ENCODE measurements at regions not wholly inside any gene's neighbourhood (a gene's known extent, or its start where the extent isn't known, plus 50 kb on each side); places are given as distances from the start of the nearest gene placed in this dataset.

DNA sequence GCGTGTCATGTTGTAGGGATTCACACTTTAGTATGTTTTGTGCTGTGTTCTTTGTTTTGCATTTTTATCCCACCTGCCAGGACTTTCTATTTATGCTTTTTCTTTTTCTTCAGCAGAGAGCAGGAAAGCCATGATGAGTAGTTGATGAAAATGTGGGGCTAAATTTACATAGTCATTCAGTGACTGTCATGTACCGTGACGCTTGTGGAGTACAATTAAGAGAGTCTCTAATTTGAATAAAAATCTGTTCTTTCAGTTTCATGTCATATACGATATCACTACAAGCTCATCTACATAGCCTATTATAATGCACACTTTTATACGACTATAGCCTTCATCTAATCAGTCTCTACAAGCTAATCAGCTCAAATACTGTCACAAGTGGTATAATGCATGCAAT, 112.7 kb upstream of the SPATS2L start:
- TF ChIP-seq, protein P1, sequence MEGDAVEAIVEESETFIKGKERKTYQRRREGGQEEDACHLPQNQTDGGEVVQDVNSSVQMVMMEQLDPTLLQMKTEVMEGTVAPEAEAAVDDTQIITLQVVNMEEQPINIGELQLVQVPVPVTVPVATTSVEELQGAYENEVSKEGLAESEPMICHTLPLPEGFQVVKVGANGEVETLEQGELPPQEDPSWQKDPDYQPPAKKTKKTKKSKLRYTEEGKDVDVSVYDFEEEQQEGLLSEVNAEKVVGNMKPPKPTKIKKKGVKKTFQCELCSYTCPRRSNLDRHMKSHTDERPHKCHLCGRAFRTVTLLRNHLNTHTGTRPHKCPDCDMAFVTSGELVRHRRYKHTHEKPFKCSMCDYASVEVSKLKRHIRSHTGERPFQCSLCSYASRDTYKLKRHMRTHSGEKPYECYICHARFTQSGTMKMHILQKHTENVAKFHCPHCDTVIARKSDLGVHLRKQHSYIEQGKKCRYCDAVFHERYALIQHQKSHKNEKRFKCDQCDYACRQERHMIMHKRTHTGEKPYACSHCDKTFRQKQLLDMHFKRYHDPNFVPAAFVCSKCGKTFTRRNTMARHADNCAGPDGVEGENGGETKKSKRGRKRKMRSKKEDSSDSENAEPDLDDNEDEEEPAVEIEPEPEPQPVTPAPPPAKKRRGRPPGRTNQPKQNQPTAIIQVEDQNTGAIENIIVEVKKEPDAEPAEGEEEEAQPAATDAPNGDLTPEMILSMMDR (IDR thresholded peaks at IDR 0.05), result no peak
- no peak for TF ChIP-seq ZFX (IDR thresholded peaks at IDR 0.05; ENCODE audit: borderline replicate concordance)
